Fibroblast of the aortic adventitia (primary cell): ENCODE measurements at regions not wholly inside any gene's neighbourhood (a gene's known extent, or its start where the extent isn't known, plus 50 kb on each side); places are given as distances from the start of the nearest gene placed in this dataset.
"Not testable (repeated sequence)": the region's sequence is repeated elsewhere in the genome, so short reads cannot be mapped to it uniquely, and the experiment has no call there.

Experiments used
- DNase-seq: peaks from one replicate; pipeline ENCODE4 v3.0.0-alpha.2; 2010; ENCODE audit warnings: low read depth
- H3K4me3 ChIP-seq: 2 replicates; pipeline ENCODE4 v1.5.1; 2011; ENCODE audit warnings: low read depth, mild to moderate bottlenecking, control low read depth, low read length, moderate library complexity
- TF ChIP-seq, protein P1 (sequence below): IDR thresholded peaks from 2 replicates; pipeline ENCODE4 v1.5.1; 2011; ENCODE audit warnings: mild to moderate bottlenecking, low read length, control low read depth, inconsistent platforms; ENCODE audit not compliant: insufficient read depth

DNA sequence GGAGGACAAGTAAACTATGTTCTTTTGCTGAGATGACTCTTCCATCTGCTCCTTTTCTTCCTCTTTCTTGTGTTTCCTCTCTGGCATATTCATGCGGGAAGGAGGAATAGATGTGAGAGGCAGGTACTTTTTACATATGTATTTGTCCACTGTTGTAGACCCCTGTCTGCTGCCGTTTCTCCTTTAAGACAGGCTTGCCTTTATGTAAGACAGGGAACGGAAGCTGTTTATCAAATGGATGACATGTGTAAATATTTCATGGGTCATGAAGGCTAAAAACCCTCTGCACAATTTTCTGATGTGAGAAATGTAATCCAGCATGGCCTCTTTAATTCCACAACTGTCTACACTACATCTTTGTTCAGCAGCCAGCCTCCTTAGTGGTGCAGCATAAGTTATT lies 1525.5 kb upstream of the NUDT12 start:
- no peak for DNase-seq
- TF ChIP-seq, protein P1, sequence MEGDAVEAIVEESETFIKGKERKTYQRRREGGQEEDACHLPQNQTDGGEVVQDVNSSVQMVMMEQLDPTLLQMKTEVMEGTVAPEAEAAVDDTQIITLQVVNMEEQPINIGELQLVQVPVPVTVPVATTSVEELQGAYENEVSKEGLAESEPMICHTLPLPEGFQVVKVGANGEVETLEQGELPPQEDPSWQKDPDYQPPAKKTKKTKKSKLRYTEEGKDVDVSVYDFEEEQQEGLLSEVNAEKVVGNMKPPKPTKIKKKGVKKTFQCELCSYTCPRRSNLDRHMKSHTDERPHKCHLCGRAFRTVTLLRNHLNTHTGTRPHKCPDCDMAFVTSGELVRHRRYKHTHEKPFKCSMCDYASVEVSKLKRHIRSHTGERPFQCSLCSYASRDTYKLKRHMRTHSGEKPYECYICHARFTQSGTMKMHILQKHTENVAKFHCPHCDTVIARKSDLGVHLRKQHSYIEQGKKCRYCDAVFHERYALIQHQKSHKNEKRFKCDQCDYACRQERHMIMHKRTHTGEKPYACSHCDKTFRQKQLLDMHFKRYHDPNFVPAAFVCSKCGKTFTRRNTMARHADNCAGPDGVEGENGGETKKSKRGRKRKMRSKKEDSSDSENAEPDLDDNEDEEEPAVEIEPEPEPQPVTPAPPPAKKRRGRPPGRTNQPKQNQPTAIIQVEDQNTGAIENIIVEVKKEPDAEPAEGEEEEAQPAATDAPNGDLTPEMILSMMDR = no peak
- no peak overlapping the region for H3K4me3 ChIP-seq

DNA sequence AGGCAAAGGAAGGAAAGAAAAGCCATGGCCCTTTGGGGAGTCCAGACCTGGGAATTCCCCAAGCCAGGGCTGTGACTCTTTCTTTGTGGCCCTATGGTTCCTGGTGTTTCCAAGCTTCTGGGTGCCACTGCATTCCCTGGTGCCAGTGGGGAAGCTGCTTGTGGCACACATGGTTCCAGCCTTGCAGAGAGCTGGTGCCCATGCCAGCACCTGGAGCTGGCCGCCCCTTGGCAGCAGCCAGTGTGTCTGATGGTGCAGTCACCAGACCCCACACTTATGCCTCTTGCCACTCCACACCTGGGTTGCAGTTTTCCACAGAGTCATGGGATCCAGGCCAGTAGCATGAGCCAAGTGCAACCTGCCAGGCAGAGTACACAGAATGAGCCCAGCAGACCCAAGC lies 1495.3 kb upstream of the NUDT12 start:
- H3K4me3 ChIP-seq = no peak overlapping the region
- DNase-seq = no peak
- TF ChIP-seq, protein P1 = no peak

DNA sequence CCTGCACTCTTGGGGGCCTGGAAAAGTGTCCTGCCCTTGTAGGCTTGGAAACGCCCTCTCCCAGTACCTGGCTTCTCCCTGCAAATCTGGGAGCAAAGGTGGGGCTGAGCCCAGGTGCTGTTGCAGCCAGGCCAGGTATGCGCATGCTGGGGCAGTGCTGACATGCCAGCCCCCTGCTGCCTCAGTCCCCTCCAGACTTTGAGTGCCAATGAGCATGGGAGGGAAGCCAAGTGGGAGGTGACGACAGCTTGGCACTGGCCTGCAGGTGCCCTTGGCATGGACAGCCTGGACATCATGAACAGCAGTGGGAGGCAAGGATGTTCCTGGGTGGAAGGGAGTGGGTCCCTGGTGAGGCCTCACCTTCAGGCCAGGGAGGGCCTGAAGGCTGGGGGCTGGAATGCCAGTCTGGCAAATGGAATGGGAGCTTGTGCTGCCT lies 1494.4 kb upstream of the NUDT12 start:
- no peak overlapping the region for H3K4me3 ChIP-seq
- TF ChIP-seq, protein P1 = no peak
- no peak for DNase-seq

GRCh38 chr5:105054406-105054805 lies 1491.8 kb upstream of the NUDT12 start:
- H3K4me3 ChIP-seq = no peak overlapping the region
- no peak for DNase-seq
- TF ChIP-seq, protein P1 = no peak

- TF ChIP-seq, protein P1 = no peak
Measured at GRCh38 chr5:105042623-105043022, 1480.0 kb upstream of the NUDT12 start.

GRCh38 chr5:105036814-105037213 lies 1474.2 kb upstream of the NUDT12 start:
- DNase-seq, H3K4me3 ChIP-seq: not testable (repeated sequence)

More at GRCh38 chr5:105042623-105043022, 1480.0 kb upstream of the NUDT12 start:
- H3K4me3 ChIP-seq = no peak overlapping the region
- no peak for DNase-seq

GRCh38 chr5:105034401-105034763 lies 1471.8 kb upstream of the NUDT12 start:
- TF ChIP-seq, protein P1 = no peak
- no peak overlapping the region for H3K4me3 ChIP-seq
- no peak for DNase-seq
